Sigmoid colon (tissue), 4 donors: ENCODE measurements at regions not wholly inside any gene's neighbourhood (a gene's known extent, or its start where the extent isn't known, plus 50 kb on each side); places are given as distances from the start of the nearest gene placed in this dataset.

Experiments used
- CTCF ChIP-seq, 4 experiments: fragments of 450-650 bp in 3 of 4; fragments of 200-600 bp in 1 of 4; IDR thresholded peaks; one replicate each; pipeline ENCODE4 v1.5.1; 2016 to 2019; ENCODE audit warnings: antibody characterized with exemption in 4 of 4, mild to moderate bottlenecking in 3 of 4, moderate library complexity in 2 of 4
- EP300 ChIP-seq, 4 donors: sonication (generic); formaldehyde crosslinking; IDR thresholded peaks; one replicate each; pipeline ENCODE4 v1.6.1; 2017; ENCODE audit warnings: antibody characterized with exemption in 4 of 4

- no peak for TF ChIP-seq CTCF (IDR thresholded peaks at IDR 0.05)
- no peak for TF ChIP-seq EP300 (IDR thresholded peaks at IDR 0.05)
These were observed 72.8 kb upstream of the RAB27B start for GRCh38 chr18:54755456-54755855.
